Neural cell (in vitro differentiated cells): ENCODE measurements at regions not wholly inside any gene's neighbourhood (a gene's known extent, or its start where the extent isn't known, plus 50 kb on each side); places are given as distances from the start of the nearest gene placed in this dataset.

Source experiments
- H2AFZ ChIP-seq: fragments of 200-600, 300-800 bp; sonication (generic), shearing (Covaris generic); 2 replicates; pipeline ENCODE4 v1.6.0; 2014; ENCODE audit warnings: low read depth, mild to moderate bottlenecking, antibody characterized with exemption, low read length, moderate library complexity
- H3F3A ChIP-seq: fragments of 200-600 bp; shearing (Covaris generic); 2 replicates; pipeline ENCODE4 v1.6.1; 2016; ENCODE audit warnings: mild to moderate bottlenecking, moderate library complexity, mixed read lengths, antibody characterized with exemption, low read length; ENCODE audit not compliant: insufficient read depth, poor library complexity, severe bottlenecking
- H3K27ac ChIP-seq: fragments of 200-600, 300-800 bp; sonication (generic), shearing (Covaris generic); 2 replicates; pipeline ENCODE4 v1.5.1; 2014; ENCODE audit warnings: mild to moderate bottlenecking, low read length, moderate library complexity
- H3K27me3 ChIP-seq: fragments of 300-800, 200-600 bp; sonication (generic), shearing (Covaris generic); 2 replicates; pipeline ENCODE4 v1.6.0; 2014; ENCODE audit warnings: mild to moderate bottlenecking, low read depth, low read length, moderate library complexity; ENCODE audit not compliant: insufficient read depth
- H3K36me3 ChIP-seq: fragments of 300-800, 200-600 bp; sonication (generic), shearing (Covaris generic); 2 replicates; pipeline ENCODE4 v1.5.1; 2014; ENCODE audit warnings: mild to moderate bottlenecking, antibody characterized with exemption, low read length, moderate library complexity; ENCODE audit not compliant: insufficient read depth
- H3K4me2 ChIP-seq: fragments of 300-800, 200-600 bp; sonication (generic), shearing (Covaris generic); 2 replicates; pipeline ENCODE4 v1.6.0; 2014; ENCODE audit warnings: mild to moderate bottlenecking, low read length
- H3K4me3 ChIP-seq: fragments of 300-800, 200-600 bp; sonication (generic), shearing (Covaris generic); 2 replicates; pipeline ENCODE4 v1.5.1; 2014; ENCODE audit warnings: mild to moderate bottlenecking, low read length, moderate library complexity
- H3K79me2 ChIP-seq: fragments of 200-600 bp; shearing (Covaris generic); replicated peaks from 2 replicates; pipeline ENCODE4 v1.6.0; 2014; ENCODE audit warnings: mild to moderate bottlenecking, low read length, moderate library complexity; ENCODE audit not compliant: insufficient read depth
- H3K9ac ChIP-seq: fragments of 300-800, 200-600 bp; sonication (generic), shearing (Covaris generic); 2 replicates; pipeline ENCODE4 v1.6.1; 2016; ENCODE audit warnings: mild to moderate bottlenecking, low read length, mixed read lengths
- H3K9me2 ChIP-seq: fragments of 200-600 bp; shearing (Covaris generic); 2 replicates; pipeline ENCODE4 v1.6.1; 2016; ENCODE audit warnings: mild to moderate bottlenecking, low read length, mixed read lengths; ENCODE audit not compliant: insufficient read depth
- H3K9me3 ChIP-seq: fragments of 200-600, 300-800 bp; sonication (generic), shearing (Covaris generic); 2 replicates; pipeline ENCODE4 v1.6.1; 2016; ENCODE audit warnings: mild to moderate bottlenecking, mixed run types, low read length, moderate library complexity, mixed read lengths
- H4K20me1 ChIP-seq: fragments of 200-600 bp; shearing (Covaris generic); 2 replicates; pipeline ENCODE4 v1.6.1; 2016; ENCODE audit warnings: mild to moderate bottlenecking, mixed run types; ENCODE audit not compliant: insufficient read depth
- EP300 ChIP-seq: fragments of 450-650 bp; conservative IDR thresholded peaks from 2 replicates; pipeline ENCODE4 v1.6.1; 2014; ENCODE audit warnings: antibody characterized with exemption, mild to moderate bottlenecking, moderate library complexity; ENCODE audit not compliant: poor library complexity, severe bottlenecking
- EZH2 ChIP-seq: fragments of 200-600, 300-800 bp; shearing (Covaris generic), sonication (generic); IDR thresholded peaks from 2 replicates; pipeline ENCODE4 v1.6.1; 2014; ENCODE audit warnings: antibody characterized with exemption, low read length, borderline replicate concordance, mild to moderate bottlenecking; ENCODE audit not compliant: insufficient read depth, poor library complexity, severe bottlenecking
- MXI1 ChIP-seq: fragments of 450-650 bp; conservative IDR thresholded peaks from 2 replicates; pipeline ENCODE4 v1.6.1; 2014; ENCODE audit warnings: antibody characterized with exemption, mild to moderate bottlenecking; ENCODE audit not compliant: poor library complexity, severe bottlenecking
- POLR2AphosphoS5 ChIP-seq: IDR thresholded peaks from 2 replicates; pipeline ENCODE4 v1.6.1; 2012
- RAD21 ChIP-seq: fragments of 450-650 bp; conservative IDR thresholded peaks from 2 replicates; pipeline ENCODE4 v1.6.1; 2014; ENCODE audit warnings: antibody characterized with exemption, mild to moderate bottlenecking, moderate library complexity
- SMC3 ChIP-seq: fragments of 450-650 bp; conservative IDR thresholded peaks from 2 replicates; pipeline ENCODE4 v1.6.1; 2014; ENCODE audit warnings: antibody characterized with exemption, mild to moderate bottlenecking, moderate library complexity; ENCODE audit not compliant: poor library complexity
- TAF1 ChIP-seq: IDR thresholded peaks from 2 replicates; pipeline ENCODE4 v1.6.1; 2012; ENCODE audit warnings: low read depth
- TF ChIP-seq, protein P1 (sequence below): IDR thresholded peaks from 2 replicates; pipeline ENCODE4 v1.6.1; 2012; ENCODE audit warnings: borderline replicate concordance
- TF ChIP-seq, protein P2 (sequence below): fragments of 450-650 bp; IDR thresholded peaks from 2 replicates; pipeline ENCODE4 v1.5.1; 2014; ENCODE audit warnings: antibody characterized with exemption, mild to moderate bottlenecking, moderate library complexity; ENCODE audit not compliant: poor library complexity, severe bottlenecking

DNA sequence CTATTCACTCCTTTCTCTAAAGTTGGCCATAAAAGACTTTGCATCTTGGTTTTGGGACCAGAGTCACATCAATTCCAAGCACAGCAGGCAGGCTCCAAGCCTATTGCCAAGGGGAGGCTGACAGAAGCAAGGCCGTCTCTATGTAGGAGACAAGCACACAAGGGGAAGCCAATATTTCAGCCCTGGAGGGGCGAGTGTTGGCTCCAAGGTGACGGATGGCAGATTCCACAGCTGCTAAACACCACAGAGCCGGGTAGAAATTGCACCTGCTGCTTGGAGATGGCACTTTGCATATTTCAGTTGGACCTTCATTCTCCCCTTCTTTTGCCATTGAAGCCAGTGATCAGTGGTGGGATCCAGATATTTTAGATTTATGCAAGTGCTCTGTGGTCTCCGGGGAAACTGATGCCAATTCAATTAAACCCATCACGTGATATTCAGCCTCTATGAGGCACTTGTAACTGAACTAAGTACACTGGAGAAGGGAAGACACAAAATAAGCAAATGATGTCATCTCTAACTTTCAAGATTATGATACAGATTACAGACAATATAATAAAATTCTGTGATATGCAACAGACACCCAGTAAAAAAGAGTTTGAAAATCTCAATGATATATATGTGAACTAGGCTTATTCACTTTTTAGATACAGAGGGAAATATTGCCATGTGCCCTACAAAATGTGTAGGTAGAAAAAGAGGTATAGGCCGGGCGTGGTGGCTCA is 102.8 kb upstream of the GREM2 start:
- no peaks in the 10 kb centered on the region for H3K9me2 ChIP-seq
- no peak overlapping the region for H3K4me2 ChIP-seq
- no peak overlapping the region for H3K9ac ChIP-seq
- H3K36me3 ChIP-seq = no peaks in the 10 kb centered on the region
- no peak overlapping the region for H2AFZ ChIP-seq
- no peak for TF ChIP-seq TAF1
- TF ChIP-seq, protein P1, sequence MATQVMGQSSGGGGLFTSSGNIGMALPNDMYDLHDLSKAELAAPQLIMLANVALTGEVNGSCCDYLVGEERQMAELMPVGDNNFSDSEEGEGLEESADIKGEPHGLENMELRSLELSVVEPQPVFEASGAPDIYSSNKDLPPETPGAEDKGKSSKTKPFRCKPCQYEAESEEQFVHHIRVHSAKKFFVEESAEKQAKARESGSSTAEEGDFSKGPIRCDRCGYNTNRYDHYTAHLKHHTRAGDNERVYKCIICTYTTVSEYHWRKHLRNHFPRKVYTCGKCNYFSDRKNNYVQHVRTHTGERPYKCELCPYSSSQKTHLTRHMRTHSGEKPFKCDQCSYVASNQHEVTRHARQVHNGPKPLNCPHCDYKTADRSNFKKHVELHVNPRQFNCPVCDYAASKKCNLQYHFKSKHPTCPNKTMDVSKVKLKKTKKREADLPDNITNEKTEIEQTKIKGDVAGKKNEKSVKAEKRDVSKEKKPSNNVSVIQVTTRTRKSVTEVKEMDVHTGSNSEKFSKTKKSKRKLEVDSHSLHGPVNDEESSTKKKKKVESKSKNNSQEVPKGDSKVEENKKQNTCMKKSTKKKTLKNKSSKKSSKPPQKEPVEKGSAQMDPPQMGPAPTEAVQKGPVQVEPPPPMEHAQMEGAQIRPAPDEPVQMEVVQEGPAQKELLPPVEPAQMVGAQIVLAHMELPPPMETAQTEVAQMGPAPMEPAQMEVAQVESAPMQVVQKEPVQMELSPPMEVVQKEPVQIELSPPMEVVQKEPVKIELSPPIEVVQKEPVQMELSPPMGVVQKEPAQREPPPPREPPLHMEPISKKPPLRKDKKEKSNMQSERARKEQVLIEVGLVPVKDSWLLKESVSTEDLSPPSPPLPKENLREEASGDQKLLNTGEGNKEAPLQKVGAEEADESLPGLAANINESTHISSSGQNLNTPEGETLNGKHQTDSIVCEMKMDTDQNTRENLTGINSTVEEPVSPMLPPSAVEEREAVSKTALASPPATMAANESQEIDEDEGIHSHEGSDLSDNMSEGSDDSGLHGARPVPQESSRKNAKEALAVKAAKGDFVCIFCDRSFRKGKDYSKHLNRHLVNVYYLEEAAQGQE = no peak
- H3K9me3 ChIP-seq = no peaks in the 10 kb centered on the region
- H3K27ac ChIP-seq = no peak overlapping the region
- no peaks in the 10 kb centered on the region for H4K20me1 ChIP-seq
- no peaks in the 10 kb centered on the region for H3F3A ChIP-seq
- no peak overlapping the region for H3K4me3 ChIP-seq
- H3K27me3 ChIP-seq = no peaks in the 10 kb centered on the region
- no peaks in the 10 kb centered on the region for H3K79me2 ChIP-seq

DNA sequence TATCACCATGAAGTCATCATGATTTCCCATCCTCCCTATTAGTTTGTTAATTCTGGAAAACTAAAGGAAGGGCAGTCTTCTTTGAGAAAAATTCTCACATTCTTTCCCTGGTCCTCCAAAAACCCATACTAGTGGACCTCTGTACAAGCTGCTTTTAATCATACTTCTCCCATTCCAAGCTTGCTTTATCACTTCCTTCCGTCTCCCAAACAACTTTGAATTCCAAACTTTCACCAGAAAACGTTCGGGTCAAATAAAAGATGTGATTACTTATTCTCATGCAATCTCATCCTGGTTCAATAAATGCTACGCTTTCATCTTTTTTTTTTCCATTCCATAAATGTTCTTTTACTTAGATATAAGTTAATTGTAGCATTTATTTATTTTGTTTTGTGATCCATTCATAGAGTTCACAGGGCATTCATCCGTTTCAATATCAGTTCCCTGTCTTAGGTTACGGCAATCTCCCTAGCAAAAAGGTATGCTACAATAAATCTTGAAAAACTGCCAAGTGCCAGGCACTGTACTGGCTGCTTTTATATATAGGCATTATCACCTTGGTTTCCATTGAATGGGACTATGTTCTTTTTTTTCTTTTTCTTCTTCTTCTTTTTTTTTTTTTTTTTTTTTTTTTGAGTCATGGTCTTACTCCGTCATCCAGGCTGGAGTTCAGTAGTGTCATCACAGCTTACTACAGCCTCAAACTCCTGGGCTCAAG is 100.2 kb upstream of the GREM2 start:
- Histone ChIP-seq H3K4me2 (no peak overlapping the region), H3K36me3 (no peaks in the 10 kb centered on the region)
- no peak for TF ChIP-seq MXI1
- TF ChIP-seq POLR2AphosphoS5 = no peak
- TF ChIP-seq EZH2 = no peak
- no peak for TF ChIP-seq EP300
- no peak for TF ChIP-seq SMC3
- TF ChIP-seq TAF1 = no peak
- TF ChIP-seq, protein P1 = no peak
- TF ChIP-seq, protein P2, sequence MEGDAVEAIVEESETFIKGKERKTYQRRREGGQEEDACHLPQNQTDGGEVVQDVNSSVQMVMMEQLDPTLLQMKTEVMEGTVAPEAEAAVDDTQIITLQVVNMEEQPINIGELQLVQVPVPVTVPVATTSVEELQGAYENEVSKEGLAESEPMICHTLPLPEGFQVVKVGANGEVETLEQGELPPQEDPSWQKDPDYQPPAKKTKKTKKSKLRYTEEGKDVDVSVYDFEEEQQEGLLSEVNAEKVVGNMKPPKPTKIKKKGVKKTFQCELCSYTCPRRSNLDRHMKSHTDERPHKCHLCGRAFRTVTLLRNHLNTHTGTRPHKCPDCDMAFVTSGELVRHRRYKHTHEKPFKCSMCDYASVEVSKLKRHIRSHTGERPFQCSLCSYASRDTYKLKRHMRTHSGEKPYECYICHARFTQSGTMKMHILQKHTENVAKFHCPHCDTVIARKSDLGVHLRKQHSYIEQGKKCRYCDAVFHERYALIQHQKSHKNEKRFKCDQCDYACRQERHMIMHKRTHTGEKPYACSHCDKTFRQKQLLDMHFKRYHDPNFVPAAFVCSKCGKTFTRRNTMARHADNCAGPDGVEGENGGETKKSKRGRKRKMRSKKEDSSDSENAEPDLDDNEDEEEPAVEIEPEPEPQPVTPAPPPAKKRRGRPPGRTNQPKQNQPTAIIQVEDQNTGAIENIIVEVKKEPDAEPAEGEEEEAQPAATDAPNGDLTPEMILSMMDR = no peak
- no peak for TF ChIP-seq RAD21

More for the DNA sequence above, 100.2 kb upstream of the GREM2 start:
- H3K27me3 ChIP-seq = no peaks in the 10 kb centered on the region
- no peak overlapping the region for H2AFZ ChIP-seq
- no peak overlapping the region for H3K27ac ChIP-seq
- H3K9me2 ChIP-seq = no peaks in the 10 kb centered on the region
- H3F3A ChIP-seq = no peaks in the 10 kb centered on the region
- H4K20me1 ChIP-seq = no peaks in the 10 kb centered on the region
- H3K4me3 ChIP-seq = no peak overlapping the region
- no peaks in the 10 kb centered on the region for H3K9me3 ChIP-seq
- H3K9ac ChIP-seq = no peak overlapping the region
- H3K79me2 ChIP-seq = no peaks in the 10 kb centered on the region
